GM18520 (cell line): ENCODE measurements at regions not wholly inside any gene's neighbourhood (a gene's known extent, or its start where the extent isn't known, plus 50 kb on each side); places are given as distances from the start of the nearest gene placed in this dataset.
A peak's percentile ranks its signal among the peaks of the same experiment; 100 is the strongest.
"Not testable (repeated sequence)": the region's sequence is repeated elsewhere in the genome, so short reads cannot be mapped to it uniquely, and the experiment has no call there.

Source experiments
- ATAC-seq: cut with Tn5 transposase; IDR thresholded peaks from one replicate; pipeline ENCODE4 v1.9.1; 2021; ENCODE audit not compliant: unreplicated experiment

GRCh38 chr2:195364015-195364965 lies 292.7 kb upstream of the SLC39A10 start:
- ATAC-seq = no peak

GRCh38 chr2:195363496-195363895 lies 293.5 kb upstream of the SLC39A10 start:
- no peak for ATAC-seq

GRCh38 chr2:195360242-195360641 lies 296.8 kb upstream of the SLC39A10 start:
- no peak for ATAC-seq

GRCh38 chr2:195359043-195359735 lies 297.8 kb upstream of the SLC39A10 start:
- ATAC-seq = no peak

GRCh38 chr2:195356920-195357440 lies 300.0 kb upstream of the SLC39A10 start:
- no peak for ATAC-seq

- ATAC-seq = no peak
Measured at GRCh38 chr2:195356026-195356425, 301.0 kb upstream of the SLC39A10 start.

GRCh38 chr2:195352581-195352980 lies 304.4 kb upstream of the SLC39A10 start:
- no peak for ATAC-seq

- ATAC-seq = no peak
Measured at GRCh38 chr2:195343942-195344530, 313.0 kb upstream of the SLC39A10 start.

- ATAC-seq = no peak
Measured at GRCh38 chr2:195343540-195343939, 313.5 kb upstream of the SLC39A10 start.

- ATAC-seq = no peak
Measured at GRCh38 chr2:195342061-195342460, 315.0 kb upstream of the SLC39A10 start.

GRCh38 chr2:195338856-195339255 lies 318.2 kb upstream of the SLC39A10 start:
- no peak for ATAC-seq

- no peak for ATAC-seq
Measured at GRCh38 chr2:195337597-195337996, 319.4 kb upstream of the SLC39A10 start.

GRCh38 chr2:195333869-195334268 lies 323.2 kb upstream of the SLC39A10 start:
- ATAC-seq = no peak

GRCh38 chr2:195331966-195332365 lies 325.1 kb upstream of the SLC39A10 start:
- no peak for ATAC-seq

- ATAC-seq = no peak
Measured at GRCh38 chr2:195331129-195331528, 325.9 kb upstream of the SLC39A10 start.

- ATAC-seq = no peak
Measured at GRCh38 chr2:195330513-195330956, 326.5 kb upstream of the SLC39A10 start.

GRCh38 chr2:195329784-195330183 lies 327.2 kb upstream of the SLC39A10 start:
- not testable (repeated sequence) for ATAC-seq

- no peak for ATAC-seq
Measured at GRCh38 chr2:195326537-195326936, 330.5 kb upstream of the SLC39A10 start.

- ATAC-seq = no peak
Measured at GRCh38 chr2:195322324-195322723, 334.7 kb upstream of the SLC39A10 start.

GRCh38 chr2:195320413-195320973 lies 336.5 kb upstream of the SLC39A10 start:
- ATAC-seq = peak; percentile 74
